Panc1 (cell line): ENCODE measurements at regions not wholly inside any gene's neighbourhood (a gene's known extent, or its start where the extent isn't known, plus 50 kb on each side); places are given as distances from the start of the nearest gene placed in this dataset.

Experiments
- ATAC-seq: fragments of 200-7000 bp; cut with Tn5 transposase; 2 replicates; pipeline ENCODE4 v1.9.1; 2020; ENCODE audit warnings: mild to moderate bottlenecking, moderate library complexity
- BruUV-seq: library from RNA; stranded (reverse); fragments of 400-500 nt; replicated peaks from 2 replicates; lab custom pipeline; 2021; lab: Mats Ljungman, UMichigan
- CTCF ChIA-PET: fragments of 300-600 bp; sonication (Branson Sonifier 250); formaldehyde crosslinking; loops from one replicate; lab custom pipeline; 2022; ENCODE audit warnings: antibody characterized with exemption; lab: Charles Lee
- POLR2A ChIA-PET: fragments of 300-600 bp; sonication (Branson Sonifier 250); formaldehyde crosslinking; loops from one replicate; lab custom pipeline; 2022; ENCODE audit warnings: antibody characterized with exemption; lab: Charles Lee
- DNase-seq: peaks from one replicate; pipeline ENCODE4 v3.0.0-alpha.2; 2010; ENCODE audit warnings: low read depth, low spot score
- H3K27ac ChIP-seq: 2 replicates; pipeline ENCODE4 v1.5.1; 2011; ENCODE audit warnings: mild to moderate bottlenecking, low read length, inconsistent platforms
- H3K27me3 ChIP-seq: fragments of 200-500 bp; sonication (Bioruptor generic); 2 replicates; pipeline ENCODE4 v1.6.0; 2014; ENCODE audit warnings: low read length, inconsistent platforms; ENCODE audit not compliant: control insufficient read depth, insufficient read depth
- H3K36me3 ChIP-seq: fragments of 200-500 bp; sonication (Bioruptor generic); 2 replicates; pipeline ENCODE4 v1.5.1; 2014; ENCODE audit warnings: inconsistent platforms, mild to moderate bottlenecking, low read length, moderate library complexity; ENCODE audit not compliant: control insufficient read depth, insufficient read depth
- H3K4me1 ChIP-seq: 2 replicates; pipeline ENCODE4 v1.5.1; 2011; ENCODE audit warnings: inconsistent platforms, mild to moderate bottlenecking, low read length, moderate library complexity; ENCODE audit not compliant: control insufficient read depth, insufficient read depth
- H3K4me3 ChIP-seq, 2 experiments: 2 replicates each; pipeline ENCODE4 v1.5.1; 2011 to 2012; ENCODE audit warnings: low read depth in 2 of 2, low read length in 2 of 2, mild to moderate bottlenecking in 2 of 2, inconsistent platforms in 1 of 2, moderate library complexity in 1 of 2
- H3K9me3 ChIP-seq: fragments of 200-500 bp; sonication (Bioruptor generic); 2 replicates; pipeline ENCODE4 v1.5.1; 2014; ENCODE audit warnings: low read depth, mild to moderate bottlenecking, inconsistent platforms, low read length, moderate library complexity; ENCODE audit not compliant: control insufficient read depth, insufficient read depth
- CTCF ChIP-seq: fragments of 450-650 bp; IDR thresholded peaks from 2 replicates; pipeline ENCODE4 v1.5.1; 2017; ENCODE audit warnings: mild to moderate bottlenecking
- POLR2AphosphoS5 ChIP-seq: IDR thresholded peaks from 2 replicates; pipeline ENCODE4 v1.6.1; 2012; ENCODE audit warnings: mild to moderate bottlenecking, low read depth, low read length, moderate library complexity
- SIN3A ChIP-seq: IDR thresholded peaks from 2 replicates; pipeline ENCODE4 v1.6.1; 2012; ENCODE audit warnings: low read depth, mild to moderate bottlenecking, low read length, moderate library complexity, borderline replicate concordance; ENCODE audit not compliant: insufficient read depth
- TCF7L2 ChIP-seq: IDR thresholded peaks from 2 replicates; pipeline ENCODE4 v1.6.1; 2011; ENCODE audit warnings: mild to moderate bottlenecking, low read depth, low read length, inconsistent platforms
- in situ Hi-C: cut with HindIII; loops from 2 replicates; pipeline ENCODE4 v1.10.0; 2016; ENCODE audit warnings: low sequenced_read_pairs, low pct_unique_long_range_greater_than_20kb
- intact Hi-C: fragments of 100-400 bp; cut with micrococcal nuclease; formaldehyde crosslinking; loops from one replicate; pipeline ENCODE4 v1.10.0; 2022; ENCODE audit not compliant: unreplicated experiment
- TF ChIP-seq, protein P1 (sequence below), 2 experiments: IDR thresholded peaks; 2 replicates each; pipeline ENCODE4 v1.6.1; 2011 to 2012; ENCODE audit warnings: low read depth in 2 of 2, control low read depth in 1 of 2, low read length in 1 of 2, mild to moderate bottlenecking in 1 of 2, moderate library complexity in 1 of 2; ENCODE audit not compliant: insufficient read depth in 1 of 2

DNA sequence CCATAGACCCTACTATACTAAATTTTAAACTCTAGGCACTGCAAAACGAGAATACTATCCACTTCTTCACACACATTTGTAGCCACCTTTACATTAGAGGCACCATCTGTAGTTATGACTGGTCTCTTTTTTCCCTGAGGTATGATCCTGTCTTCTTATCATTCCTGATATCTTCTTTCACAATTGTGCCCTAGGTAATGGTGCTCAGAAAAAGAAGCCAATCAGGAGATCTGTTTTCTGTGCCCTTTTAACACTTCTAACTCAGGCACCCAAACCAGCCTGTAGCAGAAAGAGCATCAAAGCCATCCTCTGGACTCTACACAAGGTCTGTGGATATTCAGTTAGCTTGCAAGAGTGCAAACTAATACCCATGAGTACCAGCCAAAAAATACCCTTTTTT lies 149.7 kb upstream of the SGK1 start:
- H3K36me3 ChIP-seq = no peaks in the 10 kb centered on the region
- ATAC-seq (no peak), DNase-seq (no peak)
- intact Hi-C loops (no loop called here), in situ Hi-C loops (no loop called here)
- ChIA-PET CTCF (no interaction called here), POLR2A (no interaction called here)
- no TSS peak for BruUV-seq
- H3K4me3 ChIP-seq = no peak overlapping the region
- H3K27me3 ChIP-seq = no peaks in the 10 kb centered on the region
- no peak overlapping the region for H3K27ac ChIP-seq
- no peaks in the 10 kb centered on the region for H3K4me1 ChIP-seq
- no peaks in the 10 kb centered on the region for H3K9me3 ChIP-seq
- no peak for TF ChIP-seq TCF7L2
- no peak for TF ChIP-seq SIN3A
- TF ChIP-seq CTCF = no peak
- no peak for TF ChIP-seq POLR2AphosphoS5
- TF ChIP-seq, protein P1, sequence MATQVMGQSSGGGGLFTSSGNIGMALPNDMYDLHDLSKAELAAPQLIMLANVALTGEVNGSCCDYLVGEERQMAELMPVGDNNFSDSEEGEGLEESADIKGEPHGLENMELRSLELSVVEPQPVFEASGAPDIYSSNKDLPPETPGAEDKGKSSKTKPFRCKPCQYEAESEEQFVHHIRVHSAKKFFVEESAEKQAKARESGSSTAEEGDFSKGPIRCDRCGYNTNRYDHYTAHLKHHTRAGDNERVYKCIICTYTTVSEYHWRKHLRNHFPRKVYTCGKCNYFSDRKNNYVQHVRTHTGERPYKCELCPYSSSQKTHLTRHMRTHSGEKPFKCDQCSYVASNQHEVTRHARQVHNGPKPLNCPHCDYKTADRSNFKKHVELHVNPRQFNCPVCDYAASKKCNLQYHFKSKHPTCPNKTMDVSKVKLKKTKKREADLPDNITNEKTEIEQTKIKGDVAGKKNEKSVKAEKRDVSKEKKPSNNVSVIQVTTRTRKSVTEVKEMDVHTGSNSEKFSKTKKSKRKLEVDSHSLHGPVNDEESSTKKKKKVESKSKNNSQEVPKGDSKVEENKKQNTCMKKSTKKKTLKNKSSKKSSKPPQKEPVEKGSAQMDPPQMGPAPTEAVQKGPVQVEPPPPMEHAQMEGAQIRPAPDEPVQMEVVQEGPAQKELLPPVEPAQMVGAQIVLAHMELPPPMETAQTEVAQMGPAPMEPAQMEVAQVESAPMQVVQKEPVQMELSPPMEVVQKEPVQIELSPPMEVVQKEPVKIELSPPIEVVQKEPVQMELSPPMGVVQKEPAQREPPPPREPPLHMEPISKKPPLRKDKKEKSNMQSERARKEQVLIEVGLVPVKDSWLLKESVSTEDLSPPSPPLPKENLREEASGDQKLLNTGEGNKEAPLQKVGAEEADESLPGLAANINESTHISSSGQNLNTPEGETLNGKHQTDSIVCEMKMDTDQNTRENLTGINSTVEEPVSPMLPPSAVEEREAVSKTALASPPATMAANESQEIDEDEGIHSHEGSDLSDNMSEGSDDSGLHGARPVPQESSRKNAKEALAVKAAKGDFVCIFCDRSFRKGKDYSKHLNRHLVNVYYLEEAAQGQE (IDR thresholded peaks at IDR 0.05; ENCODE audit: insufficient read depth in 1 of 2, low read depth in 2 of 2, low read length in 1 of 2) = no peak

GRCh38 chr6:134466771-134467525 lies 149.0 kb upstream of the SGK1 start:
- H3K36me3 ChIP-seq = no peaks in the 10 kb centered on the region
- DNase-seq (no peak), ATAC-seq (no peak)
- CTCF ChIA-PET = no interaction called here
- POLR2A ChIA-PET = no interaction called here
- intact Hi-C loops (no loop called here), in situ Hi-C loops (no loop called here)
- H3K9me3 ChIP-seq = no peaks in the 10 kb centered on the region
- H3K4me1 ChIP-seq = no peaks in the 10 kb centered on the region
- TF ChIP-seq CTCF (no peak), TCF7L2 (no peak), POLR2AphosphoS5 (no peak), SIN3A (no peak)
- TF ChIP-seq, protein P1 (IDR thresholded peaks at IDR 0.05; ENCODE audit: insufficient read depth in 1 of 2, low read depth in 2 of 2, low read length in 1 of 2) = no peak
- no peaks in the 10 kb centered on the region for H3K27me3 ChIP-seq
- H3K4me3 ChIP-seq = no peak overlapping the region
- H3K27ac ChIP-seq = no peak overlapping the region
- no TSS peak for BruUV-seq
